GM12892 (cell line): ENCODE measurements at regions not wholly inside any gene's neighbourhood (a gene's known extent, or its start where the extent isn't known, plus 50 kb on each side); places are given as distances from the start of the nearest gene placed in this dataset.

Source experiments
- POLR2A ChIP-seq: IDR thresholded peaks from 2 replicates; pipeline ENCODE4 v1.6.1; 2011; ENCODE audit warnings: low read depth, low read length, control low read depth
- POLR2AphosphoS5 ChIP-seq: IDR thresholded peaks from 2 replicates; pipeline ENCODE4 v1.6.1; 2011; ENCODE audit warnings: low read depth, low read length, control low read depth

DNA sequence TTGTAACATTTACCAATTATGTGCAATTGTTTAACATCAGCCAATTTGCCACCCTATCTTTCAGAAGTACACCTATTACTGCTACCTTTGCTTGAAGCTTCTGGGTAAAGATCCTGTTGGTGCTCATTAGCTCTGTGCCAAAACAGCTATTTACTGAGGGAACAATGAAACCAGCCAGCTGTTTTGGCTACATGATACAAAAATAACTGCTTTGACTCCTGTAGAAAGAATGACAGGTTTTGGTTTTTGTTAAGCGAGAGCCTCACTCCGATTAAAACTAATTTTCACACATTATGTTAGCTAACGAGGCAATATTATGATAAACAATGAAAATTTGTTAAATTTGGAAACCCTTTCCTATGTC, 907.0 kb downstream of the EPHA4 start:
- TF ChIP-seq POLR2A = no peak
- no peak for TF ChIP-seq POLR2AphosphoS5
